ENCODE measurements at regions not wholly inside any gene's neighbourhood (a gene's known extent, or its start where the extent isn't known, plus 50 kb on each side); places are given as distances from the start of the nearest gene placed in this dataset.

DNA sequence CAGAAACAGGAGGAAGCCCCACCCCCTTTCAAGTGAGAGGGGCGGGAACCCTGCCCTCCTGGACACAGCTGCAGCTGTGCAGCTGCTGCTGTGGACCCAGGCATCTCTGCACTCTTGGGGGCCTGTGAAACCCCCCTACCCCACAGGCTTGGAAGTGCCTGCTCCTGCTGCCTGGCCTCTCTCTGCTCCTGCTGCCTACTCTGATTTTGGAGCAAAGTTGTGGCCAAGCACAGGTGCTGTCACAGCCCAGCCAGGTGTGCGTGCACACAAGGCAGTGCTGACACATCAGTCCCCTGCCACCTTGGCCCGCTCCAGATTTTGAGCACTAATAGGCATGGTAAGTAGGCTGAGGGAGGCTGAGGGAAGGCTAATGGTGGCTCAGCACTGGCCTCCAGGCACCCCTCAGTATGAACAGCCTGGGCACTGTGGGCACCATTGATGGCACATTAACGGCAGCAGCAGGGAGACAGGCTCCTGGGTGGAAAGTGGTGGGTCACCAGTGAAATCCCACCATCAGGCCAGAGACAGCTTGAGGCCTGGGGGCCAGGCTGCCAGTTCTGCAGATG, 890.9 kb downstream of the GBE1 start:
- Histone ChIP-seq H3K9ac (ENCODE audit: low read depth in 2 of 2, low read length in 2 of 2) (no peak overlapping the region), H3K4me1 (no peaks in the 10 kb centered on the region), H3K27ac (no peak overlapping the region), H3K4me3 (no peak overlapping the region), H3K27me3 (no peaks in the 10 kb centered on the region), H3K9me3 (no peaks in the 10 kb centered on the region), H3K36me3 (no peaks in the 10 kb centered on the region)
- no peak for DNase-seq
- TF ChIP-seq, protein P1, sequence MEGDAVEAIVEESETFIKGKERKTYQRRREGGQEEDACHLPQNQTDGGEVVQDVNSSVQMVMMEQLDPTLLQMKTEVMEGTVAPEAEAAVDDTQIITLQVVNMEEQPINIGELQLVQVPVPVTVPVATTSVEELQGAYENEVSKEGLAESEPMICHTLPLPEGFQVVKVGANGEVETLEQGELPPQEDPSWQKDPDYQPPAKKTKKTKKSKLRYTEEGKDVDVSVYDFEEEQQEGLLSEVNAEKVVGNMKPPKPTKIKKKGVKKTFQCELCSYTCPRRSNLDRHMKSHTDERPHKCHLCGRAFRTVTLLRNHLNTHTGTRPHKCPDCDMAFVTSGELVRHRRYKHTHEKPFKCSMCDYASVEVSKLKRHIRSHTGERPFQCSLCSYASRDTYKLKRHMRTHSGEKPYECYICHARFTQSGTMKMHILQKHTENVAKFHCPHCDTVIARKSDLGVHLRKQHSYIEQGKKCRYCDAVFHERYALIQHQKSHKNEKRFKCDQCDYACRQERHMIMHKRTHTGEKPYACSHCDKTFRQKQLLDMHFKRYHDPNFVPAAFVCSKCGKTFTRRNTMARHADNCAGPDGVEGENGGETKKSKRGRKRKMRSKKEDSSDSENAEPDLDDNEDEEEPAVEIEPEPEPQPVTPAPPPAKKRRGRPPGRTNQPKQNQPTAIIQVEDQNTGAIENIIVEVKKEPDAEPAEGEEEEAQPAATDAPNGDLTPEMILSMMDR (IDR thresholded peaks at IDR 0.05) = no peak
- intact Hi-C loops (cut with DNase I) = no loop called here

DNA sequence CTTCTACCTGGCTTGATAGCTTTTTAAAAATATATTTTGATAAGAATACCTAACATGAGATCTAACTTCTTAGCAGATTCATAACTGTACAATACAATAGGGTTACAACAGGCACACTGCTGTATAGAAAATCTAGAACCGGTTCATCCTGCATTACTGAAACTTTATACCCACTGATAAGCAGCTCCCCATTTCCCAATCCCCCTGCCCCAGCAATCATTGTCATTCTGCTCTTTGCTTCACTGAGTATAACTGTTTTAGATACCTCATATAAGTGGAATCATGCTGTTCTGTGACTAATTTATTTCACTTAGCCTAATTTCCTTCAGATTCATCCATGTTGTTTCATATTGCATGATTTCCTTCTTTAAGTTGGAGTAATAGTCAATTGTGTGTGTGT, 906.0 kb downstream of the GBE1 start:
- no peak overlapping the region for H3K9ac ChIP-seq (ENCODE audit: low read depth in 2 of 2, low read length in 2 of 2)
- DNase-seq = no peak
- H3K36me3 ChIP-seq = no peaks in the 10 kb centered on the region
- H3K27ac ChIP-seq = no peak overlapping the region
- H3K27me3 ChIP-seq = no peaks in the 10 kb centered on the region
- TF ChIP-seq, protein P1 (IDR thresholded peaks at IDR 0.05) = no peak
- H3K9me3 ChIP-seq = no peaks in the 10 kb centered on the region
- H3K4me1 ChIP-seq = no peaks in the 10 kb centered on the region
- no peak overlapping the region for H3K4me3 ChIP-seq
- intact Hi-C loops (cut with DNase I) = no loop called here

DNA sequence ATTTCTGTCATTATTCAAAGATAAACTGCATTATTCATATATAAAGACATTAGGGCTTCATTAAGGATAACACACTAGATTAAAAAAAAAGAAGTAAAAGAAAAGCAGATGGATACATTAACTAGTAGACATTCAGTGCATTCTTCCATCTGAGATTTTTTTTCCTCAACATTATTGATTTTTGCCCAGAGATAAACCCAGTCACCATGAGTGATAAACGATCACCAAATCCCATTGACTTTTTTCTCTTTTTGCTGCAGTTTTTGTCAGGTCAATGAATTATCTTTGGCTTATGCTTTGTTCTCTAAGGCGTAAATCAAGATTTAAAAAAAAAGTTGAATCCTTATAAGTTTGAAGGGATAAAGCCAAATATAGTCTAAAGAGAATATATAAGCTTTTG, 925.0 kb downstream of the GBE1 start:
- no peaks in the 10 kb centered on the region for H3K4me1 ChIP-seq
- intact Hi-C loops (cut with DNase I) = no loop called here

DNA sequence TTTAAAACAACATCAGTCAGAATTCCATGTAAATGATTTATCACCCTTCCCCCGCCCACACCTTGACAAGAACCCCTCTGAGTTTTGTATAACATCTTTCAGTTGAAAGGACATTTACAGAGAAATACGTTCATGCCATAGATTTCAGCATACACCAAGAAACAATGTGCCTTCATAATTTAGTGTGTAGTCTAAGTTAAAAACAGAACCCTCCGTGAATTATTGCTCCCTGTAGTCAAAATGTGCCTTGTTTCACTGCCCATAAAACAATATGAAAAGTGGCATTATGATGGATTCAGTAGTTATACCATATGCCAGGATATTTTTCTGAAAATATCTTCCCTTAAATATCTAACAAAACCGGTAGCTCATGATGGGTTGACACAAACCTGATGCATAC, 953.9 kb downstream of the GBE1 start:
- H3K27me3 ChIP-seq = no peaks in the 10 kb centered on the region
- TF ChIP-seq, protein P1 (IDR thresholded peaks at IDR 0.05) = no peak
- DNase-seq = no peak
- H3K36me3 ChIP-seq = no peaks in the 10 kb centered on the region
- no peaks in the 10 kb centered on the region for H3K9me3 ChIP-seq
- H3K27ac ChIP-seq = no peak overlapping the region
- no peak overlapping the region for H3K9ac ChIP-seq (ENCODE audit: low read depth in 2 of 2, low read length in 2 of 2)
- H3K4me1 ChIP-seq = no peaks in the 10 kb centered on the region
- intact Hi-C loops (cut with DNase I) = no loop called here
- H3K4me3 ChIP-seq = no peak overlapping the region

More for the DNA sequence above, 925.0 kb downstream of the GBE1 start:
- Histone ChIP-seq H3K27me3 (no peaks in the 10 kb centered on the region), H3K36me3 (no peaks in the 10 kb centered on the region), H3K4me3 (no peak overlapping the region), H3K9ac (ENCODE audit: low read depth in 2 of 2, low read length in 2 of 2) (no peak overlapping the region), H3K27ac (no peak overlapping the region), H3K9me3 (no peaks in the 10 kb centered on the region)
- TF ChIP-seq, protein P1 (IDR thresholded peaks at IDR 0.05) = no peak
- DNase-seq = no peak

DNA sequence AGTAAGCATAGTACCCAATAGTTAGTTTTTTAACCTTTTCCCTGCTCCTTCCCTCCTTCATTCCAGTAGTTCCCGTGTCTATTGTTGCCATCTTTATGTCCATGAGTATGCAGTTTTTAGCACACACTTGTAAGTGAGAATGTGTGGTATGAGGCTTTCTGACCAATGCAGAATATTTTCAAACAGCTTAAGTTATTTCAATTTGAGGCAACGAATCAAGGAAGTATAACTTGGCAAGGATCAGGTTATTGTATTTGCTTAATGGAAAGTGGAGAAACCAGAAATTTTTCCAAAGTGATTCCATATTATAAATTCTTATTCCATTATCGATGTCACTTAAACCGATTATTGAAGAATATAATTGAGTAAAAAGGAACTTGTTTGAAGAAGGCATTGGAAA, 954.8 kb downstream of the GBE1 start:
- Histone ChIP-seq H3K4me3 (no peak overlapping the region), H3K9me3 (no peaks in the 10 kb centered on the region), H3K9ac (ENCODE audit: low read depth in 2 of 2, low read length in 2 of 2) (no peak overlapping the region), H3K36me3 (no peaks in the 10 kb centered on the region), H3K4me1 (no peaks in the 10 kb centered on the region), H3K27me3 (no peaks in the 10 kb centered on the region), H3K27ac (no peak overlapping the region)
- intact Hi-C loops (cut with DNase I) = no loop called here
- TF ChIP-seq, protein P1 (IDR thresholded peaks at IDR 0.05) = no peak
- DNase-seq = no peak

All from colonic mucosa (tissue), 4 donors.